ENCODE measurements at regions not wholly inside any gene's neighbourhood (a gene's known extent, or its start where the extent isn't known, plus 50 kb on each side); places are given as distances from the start of the nearest gene placed in this dataset.

- no peak for DNase-seq
These were observed 264.2 kb downstream of the INSC start for GRCh38 chr11:15378941-15379340.

GRCh38 chr11:15379483-15379882, 264.8 kb downstream of the INSC start:
- no peak for DNase-seq

GRCh38 chr11:15390857-15391256, 276.1 kb downstream of the INSC start:
- no peak for DNase-seq

GRCh38 chr11:15396778-15397177, 282.1 kb downstream of the INSC start:
- no peak for DNase-seq

- no peak for DNase-seq
These were observed 292.2 kb downstream of the INSC start for GRCh38 chr11:15406851-15407351.

- no peak for DNase-seq
These were observed 297.3 kb downstream of the INSC start for GRCh38 chr11:15412054-15412453.

- DNase-seq, result no peak
These were observed 304.2 kb downstream of the INSC start for GRCh38 chr11:15418921-15419320.

GRCh38 chr11:15419696-15420095, 305.0 kb downstream of the INSC start:
- DNase-seq, result no peak

GRCh38 chr11:15430381-15430780, 315.7 kb downstream of the INSC start:
- DNase-seq, result no peak

GRCh38 chr11:15434529-15434928, 319.8 kb downstream of the INSC start:
- no peak for DNase-seq

GRCh38 chr11:15446315-15446714, 331.6 kb downstream of the INSC start:
- DNase-seq, result no peak

- no peak for DNase-seq
These were observed 332.2 kb downstream of the INSC start for GRCh38 chr11:15446929-15447328.

GRCh38 chr11:15451713-15452112, 337.0 kb downstream of the INSC start:
- no peak for DNase-seq

GRCh38 chr11:15453211-15453765, 338.6 kb downstream of the INSC start:
- no peak for DNase-seq

- no peak for DNase-seq
These were observed 353.7 kb downstream of the INSC start for GRCh38 chr11:15468466-15468865.

GRCh38 chr11:15471048-15471894, 356.5 kb downstream of the INSC start:
- no peak for DNase-seq

GRCh38 chr11:15471895-15472799, 357.4 kb downstream of the INSC start:
- no peak for DNase-seq

GRCh38 chr11:15473954-15474837, 359.5 kb downstream of the INSC start:
- no peak for DNase-seq

GRCh38 chr11:15476371-15476917, 361.7 kb downstream of the INSC start:
- DNase-seq, result no peak

- DNase-seq, result no peak
These were observed 367.1 kb downstream of the INSC start for GRCh38 chr11:15481871-15482270.

GRCh38 chr11:15483205-15483604, 368.5 kb downstream of the INSC start:
- no peak for DNase-seq

Measured in amygdala (tissue), 56 donors.